Neural cell (in vitro differentiated cells): ENCODE measurements at regions not wholly inside any gene's neighbourhood (a gene's known extent, or its start where the extent isn't known, plus 50 kb on each side); places are given as distances from the start of the nearest gene placed in this dataset.

ENCODE experiments used
- H2AFZ ChIP-seq: fragments of 200-600, 300-800 bp; sonication (generic), shearing (Covaris generic); 2 replicates; pipeline ENCODE4 v1.6.0; 2014; ENCODE audit warnings: low read depth, mild to moderate bottlenecking, antibody characterized with exemption, low read length, moderate library complexity
- H3F3A ChIP-seq: fragments of 200-600 bp; shearing (Covaris generic); 2 replicates; pipeline ENCODE4 v1.6.1; 2016; ENCODE audit warnings: mild to moderate bottlenecking, moderate library complexity, mixed read lengths, antibody characterized with exemption, low read length; ENCODE audit not compliant: insufficient read depth, poor library complexity, severe bottlenecking
- H3K27ac ChIP-seq: fragments of 200-600, 300-800 bp; sonication (generic), shearing (Covaris generic); 2 replicates; pipeline ENCODE4 v1.5.1; 2014; ENCODE audit warnings: mild to moderate bottlenecking, low read length, moderate library complexity
- H3K27me3 ChIP-seq: fragments of 300-800, 200-600 bp; sonication (generic), shearing (Covaris generic); 2 replicates; pipeline ENCODE4 v1.6.0; 2014; ENCODE audit warnings: mild to moderate bottlenecking, low read depth, low read length, moderate library complexity; ENCODE audit not compliant: insufficient read depth
- H3K36me3 ChIP-seq: fragments of 300-800, 200-600 bp; sonication (generic), shearing (Covaris generic); 2 replicates; pipeline ENCODE4 v1.5.1; 2014; ENCODE audit warnings: mild to moderate bottlenecking, antibody characterized with exemption, low read length, moderate library complexity; ENCODE audit not compliant: insufficient read depth
- H3K4me2 ChIP-seq: fragments of 300-800, 200-600 bp; sonication (generic), shearing (Covaris generic); 2 replicates; pipeline ENCODE4 v1.6.0; 2014; ENCODE audit warnings: mild to moderate bottlenecking, low read length
- H3K4me3 ChIP-seq: fragments of 300-800, 200-600 bp; sonication (generic), shearing (Covaris generic); 2 replicates; pipeline ENCODE4 v1.5.1; 2014; ENCODE audit warnings: mild to moderate bottlenecking, low read length, moderate library complexity
- H3K79me2 ChIP-seq: fragments of 200-600 bp; shearing (Covaris generic); replicated peaks from 2 replicates; pipeline ENCODE4 v1.6.0; 2014; ENCODE audit warnings: mild to moderate bottlenecking, low read length, moderate library complexity; ENCODE audit not compliant: insufficient read depth
- H3K9ac ChIP-seq: fragments of 300-800, 200-600 bp; sonication (generic), shearing (Covaris generic); 2 replicates; pipeline ENCODE4 v1.6.1; 2016; ENCODE audit warnings: mild to moderate bottlenecking, low read length, mixed read lengths
- H3K9me2 ChIP-seq: fragments of 200-600 bp; shearing (Covaris generic); 2 replicates; pipeline ENCODE4 v1.6.1; 2016; ENCODE audit warnings: mild to moderate bottlenecking, low read length, mixed read lengths; ENCODE audit not compliant: insufficient read depth
- H3K9me3 ChIP-seq: fragments of 200-600, 300-800 bp; sonication (generic), shearing (Covaris generic); 2 replicates; pipeline ENCODE4 v1.6.1; 2016; ENCODE audit warnings: mild to moderate bottlenecking, mixed run types, low read length, moderate library complexity, mixed read lengths
- H4K20me1 ChIP-seq: fragments of 200-600 bp; shearing (Covaris generic); 2 replicates; pipeline ENCODE4 v1.6.1; 2016; ENCODE audit warnings: mild to moderate bottlenecking, mixed run types; ENCODE audit not compliant: insufficient read depth
- CTCF ChIP-seq: fragments of 450-650 bp; IDR thresholded peaks from 2 replicates; pipeline ENCODE4 v1.5.1; 2014; ENCODE audit warnings: antibody characterized with exemption, mild to moderate bottlenecking, moderate library complexity; ENCODE audit not compliant: poor library complexity, severe bottlenecking
- EP300 ChIP-seq: fragments of 450-650 bp; conservative IDR thresholded peaks from 2 replicates; pipeline ENCODE4 v1.6.1; 2014; ENCODE audit warnings: antibody characterized with exemption, mild to moderate bottlenecking, moderate library complexity; ENCODE audit not compliant: poor library complexity, severe bottlenecking
- EZH2 ChIP-seq: fragments of 200-600, 300-800 bp; shearing (Covaris generic), sonication (generic); IDR thresholded peaks from 2 replicates; pipeline ENCODE4 v1.6.1; 2014; ENCODE audit warnings: antibody characterized with exemption, low read length, borderline replicate concordance, mild to moderate bottlenecking; ENCODE audit not compliant: insufficient read depth, poor library complexity, severe bottlenecking
- MXI1 ChIP-seq: fragments of 450-650 bp; conservative IDR thresholded peaks from 2 replicates; pipeline ENCODE4 v1.6.1; 2014; ENCODE audit warnings: antibody characterized with exemption, mild to moderate bottlenecking; ENCODE audit not compliant: poor library complexity, severe bottlenecking
- POLR2AphosphoS5 ChIP-seq: IDR thresholded peaks from 2 replicates; pipeline ENCODE4 v1.6.1; 2012
- RAD21 ChIP-seq: fragments of 450-650 bp; conservative IDR thresholded peaks from 2 replicates; pipeline ENCODE4 v1.6.1; 2014; ENCODE audit warnings: antibody characterized with exemption, mild to moderate bottlenecking, moderate library complexity
- REST ChIP-seq: IDR thresholded peaks from 2 replicates; pipeline ENCODE4 v1.6.1; 2012; ENCODE audit warnings: borderline replicate concordance
- SMC3 ChIP-seq: fragments of 450-650 bp; conservative IDR thresholded peaks from 2 replicates; pipeline ENCODE4 v1.6.1; 2014; ENCODE audit warnings: antibody characterized with exemption, mild to moderate bottlenecking, moderate library complexity; ENCODE audit not compliant: poor library complexity
- TAF1 ChIP-seq: IDR thresholded peaks from 2 replicates; pipeline ENCODE4 v1.6.1; 2012; ENCODE audit warnings: low read depth

- Histone ChIP-seq H2AFZ (no peak overlapping the region), H3K4me2 (no peak overlapping the region), H3K9ac (no peak overlapping the region), H3K9me2 (no peaks in the 10 kb centered on the region), H3K79me2 (no peaks in the 10 kb centered on the region), H3K36me3 (no peaks in the 10 kb centered on the region), H3K9me3 (no peaks in the 10 kb centered on the region), H4K20me1 (no peaks in the 10 kb centered on the region), H3F3A (no peaks in the 10 kb centered on the region), H3K4me3 (no peak overlapping the region), H3K27ac (no peak overlapping the region), H3K27me3 (no peaks in the 10 kb centered on the region)
- no peak for TF ChIP-seq POLR2AphosphoS5
- TF ChIP-seq TAF1: no peak
- no peak for TF ChIP-seq REST
- TF ChIP-seq SMC3: no peak
- no peak for TF ChIP-seq MXI1
- no peak for TF ChIP-seq EZH2
- no peak for TF ChIP-seq CTCF
- no peak for TF ChIP-seq EP300
- no peak for TF ChIP-seq RAD21
These were observed 119.5 kb upstream of the JADE1 start for GRCh38 chr4:128690011-128690410.

DNA sequence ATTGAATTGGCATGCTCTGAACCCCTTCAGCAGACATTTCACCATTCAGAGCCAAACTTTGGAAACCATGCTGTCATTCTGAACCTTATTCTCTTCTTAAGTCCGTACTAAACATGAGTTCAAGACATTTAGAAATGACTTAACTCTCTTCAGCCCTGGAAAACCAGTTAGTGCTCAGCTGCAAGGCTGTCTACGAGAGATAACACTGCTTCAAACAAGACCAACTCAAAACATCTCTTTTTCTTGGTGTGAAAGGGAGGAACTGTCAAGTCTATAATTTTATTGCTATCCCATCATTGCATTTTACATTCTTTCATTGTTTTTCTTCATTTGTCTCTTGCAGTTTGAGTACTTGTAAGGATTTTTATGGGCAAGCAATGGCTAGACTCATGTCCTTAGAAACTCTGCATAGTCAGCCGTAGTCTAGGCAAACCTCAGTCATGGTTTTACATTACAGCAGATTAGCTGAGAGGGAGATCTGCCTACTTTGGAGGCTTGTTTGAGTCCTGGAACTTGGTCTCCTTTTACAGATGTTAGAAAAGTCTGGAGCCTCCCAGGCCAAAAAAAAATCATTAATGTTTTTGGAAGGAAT lies 120.6 kb upstream of the JADE1 start:
- Histone ChIP-seq H3K36me3 (no peaks in the 10 kb centered on the region), H3K4me3 (no peak overlapping the region), H3K79me2 (no peaks in the 10 kb centered on the region), H3F3A (no peaks in the 10 kb centered on the region), H3K4me2 (no peak overlapping the region), H4K20me1 (no peaks in the 10 kb centered on the region), H3K27me3 (no peaks in the 10 kb centered on the region), H3K9me2 (no peaks in the 10 kb centered on the region), H3K27ac (no peak overlapping the region), H3K9me3 (no peaks in the 10 kb centered on the region), H2AFZ (no peak overlapping the region), H3K9ac (no peak overlapping the region)
- TF ChIP-seq REST: no peak
- no peak for TF ChIP-seq POLR2AphosphoS5
- no peak for TF ChIP-seq EZH2
- TF ChIP-seq SMC3: no peak
- no peak for TF ChIP-seq TAF1
- TF ChIP-seq RAD21: no peak
- no peak for TF ChIP-seq EP300
- no peak for TF ChIP-seq CTCF
- no peak for TF ChIP-seq MXI1
